ENCODE measurements at regions not wholly inside any gene's neighbourhood (a gene's known extent, or its start where the extent isn't known, plus 50 kb on each side); places are given as distances from the start of the nearest gene placed in this dataset.

- Histone ChIP-seq H3K4me2 (ENCODE audit: insufficient read depth, low read length) (no peak overlapping the region), H4K20me1 (ENCODE audit: insufficient read depth, low read length) (no peaks in the 10 kb centered on the region), H3K79me2 (ENCODE audit: insufficient read depth, low read length) (no peaks in the 10 kb centered on the region), H3K36me3 (ENCODE audit: insufficient read depth, low read length) (no peaks in the 10 kb centered on the region), H3K27ac (ENCODE audit: low read depth, low read length) (no peak overlapping the region), H3K4me3 (ENCODE audit: insufficient read depth, low read length) (no peak overlapping the region), H3K27me3 (ENCODE audit: insufficient read depth, low read length) (no peaks in the 10 kb centered on the region), H2AFZ (ENCODE audit: low read length) (no peak overlapping the region), H3K9me3 (ENCODE audit: low read depth, low read length) (peaks cover 3% of the 10 kb centered on the region), H3K4me1 (ENCODE audit: insufficient read depth, low read length) (no peaks in the 10 kb centered on the region)
- DNase-seq (ENCODE audit: insufficient read length, low spot score, missing footprints), result no peak
- no peak for TF ChIP-seq CTCF (IDR thresholded peaks at IDR 0.05; ENCODE audit: extremely low read depth, low read depth, low read length)
Observed at GRCh38 chr4:180900781-180901180, 1342.4 kb upstream of the TENM3 start.

DNA sequence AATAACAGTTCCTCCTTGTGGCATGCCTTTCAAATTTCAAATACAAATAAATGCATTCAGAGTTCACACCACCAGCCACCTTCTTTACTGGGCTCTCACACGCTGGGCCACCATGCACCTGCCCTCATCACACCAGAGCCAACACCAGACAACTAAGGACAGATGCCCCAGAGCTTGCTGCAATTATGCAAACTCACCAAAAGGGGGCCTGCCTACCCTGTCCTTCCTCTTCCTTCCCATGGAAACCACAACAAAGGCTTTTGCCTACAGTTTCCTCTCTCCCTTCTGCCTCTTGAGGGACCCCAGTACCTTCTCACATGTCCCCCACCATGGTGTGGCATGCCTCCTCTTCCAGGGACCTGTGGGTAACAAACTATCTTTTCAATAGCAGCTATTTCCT is 1333.9 kb upstream of the TENM3 start:
- Histone ChIP-seq H3K4me3 (ENCODE audit: insufficient read depth, low read length) (no peak overlapping the region), H3K4me2 (ENCODE audit: insufficient read depth, low read length) (no peak overlapping the region), H3K9me3 (ENCODE audit: low read depth, low read length) (no peaks in the 10 kb centered on the region), H3K27me3 (ENCODE audit: insufficient read depth, low read length) (no peaks in the 10 kb centered on the region), H3K4me1 (ENCODE audit: insufficient read depth, low read length) (no peaks in the 10 kb centered on the region), H3K27ac (ENCODE audit: low read depth, low read length) (no peak overlapping the region), H2AFZ (ENCODE audit: low read length) (no peak overlapping the region), H3K79me2 (ENCODE audit: insufficient read depth, low read length) (no peaks in the 10 kb centered on the region), H4K20me1 (ENCODE audit: insufficient read depth, low read length) (no peaks in the 10 kb centered on the region), H3K36me3 (ENCODE audit: insufficient read depth, low read length) (no peaks in the 10 kb centered on the region)
- peak; percentile 45 for TF ChIP-seq CTCF (IDR thresholded peaks at IDR 0.05; ENCODE audit: extremely low read depth, low read depth, low read length)
- DNase-seq (ENCODE audit: insufficient read length, low spot score, missing footprints), result no peak

DNA sequence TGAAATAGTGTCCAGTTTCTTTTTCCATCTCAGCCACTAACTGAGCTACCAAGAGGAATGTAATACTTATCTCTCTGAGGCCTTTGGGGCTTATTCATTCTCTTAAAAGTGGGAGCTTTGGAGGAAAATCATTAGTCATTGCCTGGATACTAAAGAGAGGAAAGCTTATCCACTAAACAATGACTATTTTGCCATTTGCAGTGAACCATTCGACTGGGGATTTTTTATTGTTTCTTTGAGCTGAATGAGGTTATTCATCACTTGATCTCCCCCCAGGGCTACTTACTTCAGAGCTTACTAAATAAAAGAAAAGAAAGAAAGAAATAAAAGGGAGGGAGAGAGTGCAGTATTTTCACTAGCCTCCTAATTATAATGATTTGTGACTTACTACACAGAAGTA is 1329.5 kb upstream of the TENM3 start:
- Histone ChIP-seq H3K27me3 (ENCODE audit: insufficient read depth, low read length) (no peaks in the 10 kb centered on the region), H3K4me3 (ENCODE audit: insufficient read depth, low read length) (no peak overlapping the region), H3K4me2 (ENCODE audit: insufficient read depth, low read length) (peak overlapping the region; percentile 49), H2AFZ (ENCODE audit: low read length) (no peak overlapping the region), H4K20me1 (ENCODE audit: insufficient read depth, low read length) (no peaks in the 10 kb centered on the region), H3K79me2 (ENCODE audit: insufficient read depth, low read length) (no peaks in the 10 kb centered on the region), H3K27ac (ENCODE audit: low read depth, low read length) (peak overlapping the region; percentile 55), H3K36me3 (ENCODE audit: insufficient read depth, low read length) (no peaks in the 10 kb centered on the region), H3K4me1 (ENCODE audit: insufficient read depth, low read length) (no peaks in the 10 kb centered on the region), H3K9me3 (ENCODE audit: low read depth, low read length) (no peaks in the 10 kb centered on the region)
- DNase-seq (ENCODE audit: insufficient read length, low spot score, missing footprints), result peak; percentile 57
- TF ChIP-seq CTCF (IDR thresholded peaks at IDR 0.05; ENCODE audit: extremely low read depth, low read depth, low read length), result no peak

DNA sequence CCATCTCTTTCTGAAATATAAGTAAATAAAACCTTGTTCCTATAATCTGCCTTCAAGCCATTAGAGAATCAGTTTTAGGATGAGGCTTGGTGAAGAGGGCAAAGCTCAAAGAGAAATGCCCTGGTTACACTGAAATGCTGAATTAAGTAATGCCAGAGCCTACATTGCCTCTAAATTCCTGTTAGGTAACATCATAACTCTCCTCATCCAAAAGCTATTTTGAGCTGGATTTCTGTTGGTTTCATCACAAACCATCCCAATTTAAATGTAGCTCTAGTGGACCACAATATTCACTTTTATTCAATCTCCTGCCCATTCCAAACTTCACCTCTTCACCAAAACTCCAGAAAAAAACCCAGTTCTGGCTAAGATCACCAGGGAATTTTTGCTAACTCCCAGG is 1319.7 kb upstream of the TENM3 start:
- Histone ChIP-seq H3K36me3 (ENCODE audit: insufficient read depth, low read length) (no peaks in the 10 kb centered on the region), H3K27ac (ENCODE audit: low read depth, low read length) (peak overlapping the region; percentile 46), H3K9me3 (ENCODE audit: low read depth, low read length) (no peaks in the 10 kb centered on the region), H3K4me3 (ENCODE audit: insufficient read depth, low read length) (no peak overlapping the region), H3K79me2 (ENCODE audit: insufficient read depth, low read length) (no peaks in the 10 kb centered on the region), H3K4me2 (ENCODE audit: insufficient read depth, low read length) (no peak overlapping the region), H3K27me3 (ENCODE audit: insufficient read depth, low read length) (no peaks in the 10 kb centered on the region), H4K20me1 (ENCODE audit: insufficient read depth, low read length) (no peaks in the 10 kb centered on the region), H2AFZ (ENCODE audit: low read length) (no peak overlapping the region), H3K4me1 (ENCODE audit: insufficient read depth, low read length) (no peaks in the 10 kb centered on the region)
- TF ChIP-seq CTCF (IDR thresholded peaks at IDR 0.05; ENCODE audit: extremely low read depth, low read depth, low read length), result no peak
- peak; percentile 47 for DNase-seq (ENCODE audit: insufficient read length, low spot score, missing footprints)
